SU-DHL-6 (cell line): ENCODE measurements at regions not wholly inside any gene's neighbourhood (a gene's known extent, or its start where the extent isn't known, plus 50 kb on each side); places are given as distances from the start of the nearest gene placed in this dataset.

ENCODE experiments used
- CTCF ChIP-seq: fragments of 200-600 bp; sonication (generic); IDR thresholded peaks from one replicate; pipeline ENCODE4 v1.5.1; 2017; ENCODE audit warnings: antibody characterized with exemption, mild to moderate bottlenecking, low read length, moderate library complexity; ENCODE audit not compliant: insufficient read depth, poor library complexity, severe bottlenecking
- EZH2phosphoT487 ChIP-seq: fragments of 200-600 bp; sonication (generic), shearing (Covaris generic); conservative IDR thresholded peaks from 2 replicates; pipeline ENCODE4 v1.6.1; 2018; ENCODE audit warnings: mild to moderate bottlenecking, antibody characterized with exemption, low read length, moderate library complexity, mixed read lengths

- TF ChIP-seq CTCF (no peak), EZH2phosphoT487 (no peak)
These were observed 171.2 kb upstream of the PRPS1L1 start for GRCh38 chr7:18198868-18199267.
